PC-3 (cell line): ENCODE measurements at regions not wholly inside any gene's neighbourhood (a gene's known extent, or its start where the extent isn't known, plus 50 kb on each side); places are given as distances from the start of the nearest gene placed in this dataset.

Experiments used
- ATAC-seq: fragments of 200-7000 bp; cut with Tn5 transposase; 2 replicates; pipeline ENCODE4 v1.9.1; 2020; ENCODE audit warnings: mild to moderate bottlenecking, moderate library complexity
- BruUV-seq: library from RNA; stranded (reverse); fragments of 400-500 nt; replicated peaks from 2 replicates; lab custom pipeline; 2021; lab: Mats Ljungman, UMichigan
- CTCF ChIA-PET: fragments of 300-600 bp; sonication (Branson Sonifier 250); formaldehyde crosslinking; loops from one replicate; lab custom pipeline; 2022; ENCODE audit warnings: antibody characterized with exemption; lab: Charles Lee
- POLR2A ChIA-PET: fragments of 300-600 bp; sonication (Branson Sonifier 250); formaldehyde crosslinking; loops from one replicate; lab custom pipeline; 2022; ENCODE audit warnings: antibody characterized with exemption; ENCODE audit not compliant: unreplicated experiment; lab: Charles Lee
- DNase-seq: peaks from one replicate; pipeline ENCODE4 v3.0.0-alpha.2; 2015
- H2AFZ ChIP-seq: fragments of 300-600 bp; sonication (generic); 2 replicates; pipeline ENCODE4 v1.6.0; 2016; ENCODE audit warnings: antibody characterized with exemption, low read length
- H3F3A ChIP-seq: fragments of 300-600 bp; sonication (generic); one replicate; pipeline ENCODE4 v1.6.0; 2017; ENCODE audit warnings: antibody characterized with exemption, low read length, control low read depth, mild to moderate bottlenecking; ENCODE audit not compliant: unreplicated experiment
- H3K27ac ChIP-seq: fragments of 300-600 bp; sonication (generic); 2 replicates; pipeline ENCODE4 v1.5.1; 2016; ENCODE audit warnings: mild to moderate bottlenecking, low read length
- H3K27me3 ChIP-seq: fragments of 300-600 bp; sonication (generic); 2 replicates; pipeline ENCODE4 v1.6.1; 2016; ENCODE audit warnings: low read length, mixed read lengths
- H3K36me3 ChIP-seq: fragments of 300-600 bp; sonication (generic); 2 replicates; pipeline ENCODE4 v1.6.1; 2016; ENCODE audit warnings: low read depth, mixed run types, low read length, mixed read lengths
- H3K4me1 ChIP-seq: fragments of 300-600 bp; sonication (generic); 2 replicates; pipeline ENCODE4 v1.5.1; 2016; ENCODE audit warnings: low read length; ENCODE audit not compliant: insufficient read depth
- H3K4me2 ChIP-seq: fragments of 300-600 bp; sonication (generic); 2 replicates; pipeline ENCODE4 v1.6.0; 2016; ENCODE audit warnings: low read length
- H3K4me3 ChIP-seq: fragments of 300-600 bp; sonication (generic); 2 replicates; pipeline ENCODE4 v1.5.1; 2016; ENCODE audit warnings: mild to moderate bottlenecking, low read length, mixed read lengths
- H3K79me2 ChIP-seq: fragments of 300-600 bp; sonication (generic); 2 replicates; pipeline ENCODE4 v1.6.1; 2017; ENCODE audit warnings: low read length, mixed read lengths
- H3K9ac ChIP-seq: fragments of 300-600 bp; sonication (generic); 2 replicates; pipeline ENCODE4 v1.6.0; 2016; ENCODE audit warnings: mild to moderate bottlenecking, low read length
- H3K9me2 ChIP-seq: fragments of 300-600 bp; sonication (generic); replicated peaks from 2 replicates; pipeline ENCODE4 v1.6.1; 2016; ENCODE audit warnings: mixed run types, low read length, mixed read lengths
- H3K9me3 ChIP-seq: fragments of 300-600 bp; sonication (generic); 2 replicates; pipeline ENCODE4 v1.6.1; 2016; ENCODE audit warnings: low read length, mixed read lengths
- H4K20me1 ChIP-seq: fragments of 300-600 bp; sonication (generic); 2 replicates; pipeline ENCODE4 v1.6.1; 2016; ENCODE audit warnings: low read length, mixed read lengths
- EZH2 ChIP-seq: fragments of 300-600 bp; sonication (generic); IDR thresholded peaks from one replicate; pipeline ENCODE4 v1.6.1; 2017; ENCODE audit warnings: antibody characterized with exemption, mild to moderate bottlenecking, low read length; ENCODE audit not compliant: unreplicated experiment
- EZH2phosphoT487 ChIP-seq: fragments of 300-600 bp; sonication (generic); IDR thresholded peaks from 2 replicates; pipeline ENCODE4 v1.6.1; 2018; ENCODE audit warnings: mild to moderate bottlenecking, antibody characterized with exemption, low read length, borderline replicate concordance
- intact Hi-C: fragments of 100-400 bp; cut with micrococcal nuclease; formaldehyde crosslinking; loops from 2 replicates; pipeline ENCODE4 v1.9.0; 2023
- TF ChIP-seq, protein P1 (sequence below): fragments of 300-600 bp; sonication (generic); conservative IDR thresholded peaks from 2 replicates; pipeline ENCODE4 v1.5.1; 2017; ENCODE audit warnings: antibody characterized with exemption, low read depth, mild to moderate bottlenecking, low read length

DNA sequence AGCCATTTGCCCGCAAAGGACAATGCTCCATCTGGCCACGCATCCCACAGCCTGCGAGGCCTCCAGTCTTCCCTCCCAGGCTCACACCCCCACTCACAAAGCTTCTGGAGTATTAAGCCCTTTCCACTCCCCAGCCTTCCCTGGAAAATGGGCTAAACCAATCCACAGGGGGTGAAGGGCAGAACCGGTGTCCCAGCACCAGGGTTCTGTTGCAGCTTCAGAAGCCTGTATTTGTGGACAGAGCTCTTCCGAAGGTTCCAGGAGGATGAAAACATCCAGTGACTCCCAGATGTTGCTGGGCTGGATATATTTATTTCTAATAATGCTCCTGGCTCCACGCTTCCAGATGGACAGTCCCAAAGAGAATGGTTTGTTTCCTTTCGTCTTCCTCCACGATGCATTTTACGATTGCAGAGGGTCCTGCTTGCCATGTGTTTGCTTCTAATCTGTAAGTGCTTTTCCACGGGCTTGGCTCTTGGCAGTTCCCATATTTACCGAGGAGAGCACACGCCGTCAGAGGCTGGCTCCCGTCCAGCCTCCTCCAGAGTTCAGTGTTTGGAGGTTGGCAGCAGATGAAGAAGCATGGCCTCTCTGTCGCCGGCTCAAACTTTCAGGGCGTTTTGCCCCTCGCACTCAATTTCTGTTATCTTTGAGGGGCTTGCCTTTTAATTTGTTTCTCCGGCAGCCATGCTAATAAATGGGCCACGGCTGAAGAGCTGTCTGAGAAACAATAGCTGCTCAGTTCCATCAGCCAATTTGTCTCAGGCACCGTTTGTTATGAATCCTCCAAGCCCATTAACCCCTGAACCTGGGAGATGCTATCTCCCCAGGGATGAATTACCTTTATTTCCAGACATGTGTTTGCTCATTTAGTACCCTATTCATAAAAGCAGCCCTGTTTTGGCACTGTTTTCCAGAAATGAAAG lies 367.9 kb upstream of the PROK2 start:
- intact Hi-C loops = no loop called here
- peak overlapping the region; percentile 86 for H2AFZ ChIP-seq
- no peak overlapping the region for H3K27ac ChIP-seq
- POLR2A ChIA-PET = no interaction called here
- no peaks in the 10 kb centered on the region for H3K36me3 ChIP-seq
- no peaks in the 10 kb centered on the region for H3K9me2 ChIP-seq
- DNase-seq (peak; percentile 77), ATAC-seq (peak; percentile 64)
- peak overlapping the region; percentile 60 for H3K4me3 ChIP-seq
- peak overlapping the region; percentile 68 for H3K4me2 ChIP-seq
- TF ChIP-seq EZH2 (no peak), EZH2phosphoT487 (no peak)
- TF ChIP-seq, protein P1, sequence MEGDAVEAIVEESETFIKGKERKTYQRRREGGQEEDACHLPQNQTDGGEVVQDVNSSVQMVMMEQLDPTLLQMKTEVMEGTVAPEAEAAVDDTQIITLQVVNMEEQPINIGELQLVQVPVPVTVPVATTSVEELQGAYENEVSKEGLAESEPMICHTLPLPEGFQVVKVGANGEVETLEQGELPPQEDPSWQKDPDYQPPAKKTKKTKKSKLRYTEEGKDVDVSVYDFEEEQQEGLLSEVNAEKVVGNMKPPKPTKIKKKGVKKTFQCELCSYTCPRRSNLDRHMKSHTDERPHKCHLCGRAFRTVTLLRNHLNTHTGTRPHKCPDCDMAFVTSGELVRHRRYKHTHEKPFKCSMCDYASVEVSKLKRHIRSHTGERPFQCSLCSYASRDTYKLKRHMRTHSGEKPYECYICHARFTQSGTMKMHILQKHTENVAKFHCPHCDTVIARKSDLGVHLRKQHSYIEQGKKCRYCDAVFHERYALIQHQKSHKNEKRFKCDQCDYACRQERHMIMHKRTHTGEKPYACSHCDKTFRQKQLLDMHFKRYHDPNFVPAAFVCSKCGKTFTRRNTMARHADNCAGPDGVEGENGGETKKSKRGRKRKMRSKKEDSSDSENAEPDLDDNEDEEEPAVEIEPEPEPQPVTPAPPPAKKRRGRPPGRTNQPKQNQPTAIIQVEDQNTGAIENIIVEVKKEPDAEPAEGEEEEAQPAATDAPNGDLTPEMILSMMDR = no peak
- no peaks in the 10 kb centered on the region for H3K9me3 ChIP-seq
- no peaks in the 10 kb centered on the region for H3K79me2 ChIP-seq
- no peaks in the 10 kb centered on the region for H3F3A ChIP-seq
- H3K27me3 ChIP-seq = no peaks in the 10 kb centered on the region
- peaks cover 20% of the 10 kb centered on the region for H3K4me1 ChIP-seq
- BruUV-seq = no TSS peak
- H3K9ac ChIP-seq = peak overlapping the region; percentile 10; the same call in 1 of the 2 replicates
- H4K20me1 ChIP-seq = no peaks in the 10 kb centered on the region
- CTCF ChIA-PET = no interaction called here

DNA sequence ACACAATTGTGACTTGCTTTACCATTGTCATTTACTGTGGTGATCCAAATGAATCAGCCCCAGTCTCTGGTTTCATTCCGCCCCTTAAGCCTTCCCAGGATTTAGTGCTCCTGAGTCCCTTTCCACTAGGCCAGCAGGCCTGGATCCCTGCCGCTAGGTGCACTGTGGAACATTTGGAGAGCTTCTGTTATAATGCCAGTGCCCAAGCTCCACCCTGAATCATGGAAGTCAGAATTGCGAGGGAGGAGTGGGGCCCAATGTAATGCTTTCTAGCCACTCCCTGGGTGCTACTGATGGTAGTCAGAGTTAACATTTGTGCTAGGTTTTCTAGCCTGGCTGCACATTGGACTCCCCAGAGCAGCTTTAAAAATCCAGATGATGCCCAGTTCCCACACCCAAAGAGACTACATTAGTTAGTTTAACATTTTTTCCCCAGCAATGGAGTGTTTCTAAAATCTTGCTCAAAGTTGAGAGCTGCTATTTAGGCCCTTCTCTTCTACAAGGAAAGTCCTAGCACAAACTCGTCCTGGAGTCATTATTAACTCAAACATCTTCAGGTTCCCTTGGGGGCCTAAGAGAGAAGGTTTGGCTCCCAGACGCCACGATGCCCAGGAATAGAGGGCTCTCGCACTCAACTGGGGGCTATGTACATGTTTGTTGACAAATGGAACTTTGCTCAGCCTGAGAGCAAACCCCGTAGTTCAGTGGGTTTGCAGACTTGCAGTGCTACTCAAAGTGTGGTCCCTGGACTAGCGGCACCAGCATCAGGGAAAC lies 366.7 kb upstream of the PROK2 start:
- intact Hi-C loops = no loop called here
- H3F3A ChIP-seq = no peaks in the 10 kb centered on the region
- no peak overlapping the region for H3K9ac ChIP-seq
- TF ChIP-seq, protein P1 = no peak
- TF ChIP-seq EZH2 (no peak), EZH2phosphoT487 (no peak)
- no peak overlapping the region for H3K4me2 ChIP-seq
- H3K9me3 ChIP-seq = no peaks in the 10 kb centered on the region
- H3K4me3 ChIP-seq = no peak overlapping the region
- no peak for DNase-seq
- H3K9me2 ChIP-seq = no peaks in the 10 kb centered on the region
- no peak for ATAC-seq
- POLR2A ChIA-PET = no interaction called here
- H4K20me1 ChIP-seq = no peaks in the 10 kb centered on the region
- no peaks in the 10 kb centered on the region for H3K79me2 ChIP-seq
- CTCF ChIA-PET = no interaction called here
- no peaks in the 10 kb centered on the region for H3K36me3 ChIP-seq
- H2AFZ ChIP-seq = no peak overlapping the region
- no peak overlapping the region for H3K27ac ChIP-seq
- no peaks in the 10 kb centered on the region for H3K27me3 ChIP-seq
- no TSS peak for BruUV-seq
- peaks cover 20% of the 10 kb centered on the region for H3K4me1 ChIP-seq
